Trophoblast cell (in vitro differentiated cells and primary cell): ENCODE measurements at regions not wholly inside any gene's neighbourhood (a gene's known extent, or its start where the extent isn't known, plus 50 kb on each side); places are given as distances from the start of the nearest gene placed in this dataset.

Source experiments
- DNase-seq, 2 donors: peaks; one replicate each; pipeline ENCODE4 v3.0.0-alpha.2; 2016
- H2AFZ ChIP-seq: 2 replicates; pipeline ENCODE4 v1.6.1; 2013; ENCODE audit warnings: low read length, moderate library complexity, mild to moderate bottlenecking; ENCODE audit not compliant: insufficient read depth, poor library complexity
- H2AK5ac ChIP-seq: 2 replicates; pipeline ENCODE4 v1.6.1; 2013; ENCODE audit warnings: mild to moderate bottlenecking, low read length
- H2BK120ac ChIP-seq: 2 replicates; pipeline ENCODE4 v1.6.1; 2013; ENCODE audit warnings: low read length, mild to moderate bottlenecking, moderate library complexity; ENCODE audit not compliant: insufficient read depth, poor library complexity
- H2BK12ac ChIP-seq: 2 replicates; pipeline ENCODE4 v1.6.1; 2013; ENCODE audit warnings: mild to moderate bottlenecking, low read length, moderate library complexity
- H2BK5ac ChIP-seq: 2 replicates; pipeline ENCODE4 v1.6.1; 2013; ENCODE audit warnings: low read length, low read depth, moderate library complexity, mild to moderate bottlenecking; ENCODE audit not compliant: poor library complexity
- H3K14ac ChIP-seq: 2 replicates; pipeline ENCODE4 v1.6.1; 2013; ENCODE audit warnings: mild to moderate bottlenecking, low read length
- H3K18ac ChIP-seq: 2 replicates; pipeline ENCODE4 v1.6.1; 2013; ENCODE audit warnings: mild to moderate bottlenecking, low read length
- H3K23ac ChIP-seq: 2 replicates; pipeline ENCODE4 v1.6.1; 2013; ENCODE audit warnings: low read length
- H3K27ac ChIP-seq: 2 replicates; pipeline ENCODE4 v1.5.1; 2013; ENCODE audit warnings: low read depth, mild to moderate bottlenecking, inconsistent platforms, low read length, moderate library complexity
- H3K27me3 ChIP-seq: 2 replicates; pipeline ENCODE4 v1.6.1; 2013; ENCODE audit warnings: inconsistent platforms, mild to moderate bottlenecking, low read length, moderate library complexity; ENCODE audit not compliant: insufficient read depth
- H3K36me3 ChIP-seq, 2 experiments: 1 replicate in 1 of 2; 2 replicates in 1 of 2; pipeline ENCODE4 v1.6.1; 2013; ENCODE audit warnings: low read length in 2 of 2, mild to moderate bottlenecking in 2 of 2, moderate library complexity in 1 of 2; ENCODE audit not compliant: insufficient read depth in 2 of 2, control insufficient read depth in 1 of 2
- H3K4ac ChIP-seq: 2 replicates; pipeline ENCODE4 v1.6.1; 2013; ENCODE audit warnings: low read depth, mild to moderate bottlenecking, low read length, moderate library complexity
- H3K4me1 ChIP-seq, 2 experiments: 1 replicate in 1 of 2; 2 replicates in 1 of 2; pipeline ENCODE4 v1.6.1; 2013; ENCODE audit warnings: low read length in 2 of 2, mild to moderate bottlenecking in 2 of 2, moderate library complexity in 1 of 2; ENCODE audit not compliant: insufficient read depth in 2 of 2, control insufficient read depth in 1 of 2
- H3K4me2 ChIP-seq: 2 replicates; pipeline ENCODE4 v1.6.1; 2013; ENCODE audit warnings: inconsistent platforms, mild to moderate bottlenecking, low read length, moderate library complexity
- H3K4me3 ChIP-seq: 2 replicates; pipeline ENCODE4 v1.5.1; 2013; ENCODE audit warnings: mild to moderate bottlenecking, low read depth, low read length, inconsistent platforms
- H3K79me1 ChIP-seq: one replicate; pipeline ENCODE4 v1.6.1; 2013; ENCODE audit warnings: low read length
- H3K79me2 ChIP-seq: 2 replicates; pipeline ENCODE4 v1.6.1; 2013; ENCODE audit warnings: low read length, mild to moderate bottlenecking; ENCODE audit not compliant: control insufficient read depth, insufficient read depth, poor library complexity
- H3K9ac ChIP-seq: 2 replicates; pipeline ENCODE4 v1.6.1; 2013; ENCODE audit warnings: mild to moderate bottlenecking, low read length
- H3K9me3 ChIP-seq: 2 replicates; pipeline ENCODE4 v1.6.1; 2013; ENCODE audit warnings: low read depth, mild to moderate bottlenecking, control low read depth, inconsistent platforms, low read length; ENCODE audit not compliant: insufficient read depth
- H4K12ac ChIP-seq: 2 replicates; pipeline ENCODE4 v1.6.1; 2013; ENCODE audit warnings: low read depth, mild to moderate bottlenecking, low read length, moderate library complexity
- H4K8ac ChIP-seq: 2 replicates; pipeline ENCODE4 v1.6.1; 2013; ENCODE audit warnings: low read depth, mild to moderate bottlenecking, low read length, moderate library complexity
- H4K91ac ChIP-seq: one replicate; pipeline ENCODE4 v1.6.1; 2013; ENCODE audit warnings: low read depth, mild to moderate bottlenecking, low read length, moderate library complexity
- WGBS: extraction: QIAGEN DNeasy Blood & Tissue Kit; methylation state at CpG from one replicate; pipeline ENCODE4 v1.1.7; 2013; ENCODE audit warnings: missing lambda C conversion rate; ENCODE audit not compliant: insufficient read length, insufficient coverage; ENCODE audit errors: extremely low coverage; 5-methylcytosine and 5-hydroxymethylcytosine counted together

DNA sequence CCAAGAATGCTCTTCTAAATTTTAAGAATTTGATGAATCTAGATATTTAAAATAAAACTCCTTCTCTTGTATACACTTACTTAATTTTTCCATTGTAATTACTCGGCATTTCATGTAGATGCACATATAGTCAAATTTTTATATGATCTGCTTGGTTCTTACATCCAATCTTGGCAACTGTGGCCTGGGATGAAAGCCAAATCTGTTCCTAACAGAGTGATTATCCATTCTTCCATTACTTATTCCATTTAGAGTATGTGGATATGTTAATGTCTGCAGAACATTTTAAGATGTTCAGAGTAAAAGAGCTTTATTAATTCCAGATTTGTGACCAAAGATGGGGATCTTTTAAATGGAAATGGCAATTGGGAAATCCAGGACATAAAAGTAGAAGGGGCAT, 144.1 kb upstream of the PDE7B start:
- H2BK120ac ChIP-seq: no peak overlapping the region

DNA sequence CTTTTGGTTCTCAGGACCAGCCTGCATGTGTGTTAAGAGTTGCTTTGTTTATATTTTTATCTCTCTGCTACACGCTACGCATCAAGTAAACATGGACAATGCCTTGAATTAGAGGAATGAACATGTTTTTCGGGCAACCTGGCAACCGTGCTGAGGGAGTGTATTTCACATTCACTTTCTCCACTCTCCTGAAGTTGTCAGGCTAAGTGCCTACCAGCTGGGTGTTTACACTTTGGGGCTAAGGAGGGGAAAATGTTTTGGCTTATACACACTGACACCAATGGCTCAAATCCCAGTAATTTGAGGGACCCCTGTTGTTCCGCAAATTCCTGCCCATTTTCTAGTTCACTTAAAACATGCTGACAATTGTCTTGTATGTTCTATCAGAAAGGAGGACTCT, 141.5 kb upstream of the PDE7B start:
- Histone ChIP-seq H2AK5ac (no peak overlapping the region), H2BK12ac (no peak overlapping the region)

More for the DNA sequence above, 144.1 kb upstream of the PDE7B start:
- Histone ChIP-seq H3K14ac (no peak overlapping the region), H3K79me1 (no peaks in the 10 kb centered on the region), H2BK5ac (no peak overlapping the region), H3K4ac (no peak overlapping the region), H4K91ac (no peak overlapping the region), H3K27me3 (no peaks in the 10 kb centered on the region), H3K23ac (no peak overlapping the region), H3K18ac (no peak overlapping the region), H3K36me3 (no peaks in the 10 kb centered on the region), H3K4me2 (no peak overlapping the region), H2AK5ac (no peak overlapping the region), H3K9ac (no peak overlapping the region), H2AFZ (no peak overlapping the region), H3K27ac (no peak overlapping the region), H3K4me1 (no peaks in the 10 kb centered on the region), H3K9me3 (no peaks in the 10 kb centered on the region), H4K12ac (no peak overlapping the region), H3K4me3 (no peak overlapping the region), H3K79me2 (no peaks in the 10 kb centered on the region), H2BK12ac (no peak overlapping the region), H4K8ac (no peak overlapping the region)
- no CpG with 5 or more reads among the region's 1 CpG for WGBS
- no peak for DNase-seq

DNA sequence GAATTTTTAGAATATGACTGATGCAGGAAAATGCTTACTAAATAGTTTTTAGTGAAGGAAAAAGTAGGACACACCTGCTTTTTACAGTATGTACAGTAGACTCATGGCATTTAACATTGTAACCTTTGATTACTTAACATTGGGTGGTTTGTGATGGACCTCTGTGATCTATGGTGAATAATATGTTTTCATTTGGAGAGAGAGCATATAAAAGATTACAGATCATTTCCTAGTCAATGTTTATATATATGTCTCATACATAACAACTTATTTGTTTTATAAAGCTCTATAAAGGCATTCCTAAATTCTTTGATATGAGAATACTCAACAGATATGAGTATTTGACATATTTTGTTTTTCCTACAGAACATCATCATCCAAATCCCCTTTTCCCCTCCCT, 129.3 kb upstream of the PDE7B start:
- Histone ChIP-seq H3K4ac (no peak overlapping the region), H3K23ac (no peak overlapping the region), H2AFZ (no peak overlapping the region), H3K27me3 (no peaks in the 10 kb centered on the region), H3K27ac (no peak overlapping the region), H4K8ac (no peak overlapping the region), H3K18ac (no peak overlapping the region), H3K9ac (no peak overlapping the region), H3K14ac (no peak overlapping the region), H3K4me3 (no peak overlapping the region), H3K4me1 (no peaks in the 10 kb centered on the region), H2BK12ac (no peak overlapping the region), H2BK120ac (no peak overlapping the region), H4K91ac (no peak overlapping the region), H2BK5ac (no peak overlapping the region), H2AK5ac (no peak overlapping the region), H3K79me2 (no peaks in the 10 kb centered on the region), H3K79me1 (no peaks in the 10 kb centered on the region), H3K36me3 (no peaks in the 10 kb centered on the region), H3K9me3 (peaks cover 8% of the 10 kb centered on the region), H4K12ac (no peak overlapping the region), H3K4me2 (no peak overlapping the region)
- DNase-seq: no peak

More for the DNA sequence above, 141.5 kb upstream of the PDE7B start:
- H4K91ac ChIP-seq: no peak overlapping the region
- H2BK120ac ChIP-seq: no peak overlapping the region
- no peak overlapping the region for H3K4me2 ChIP-seq
- H3K4me1 ChIP-seq: no peaks in the 10 kb centered on the region
- no peak overlapping the region for H2AFZ ChIP-seq
- H3K9me3 ChIP-seq: no peaks in the 10 kb centered on the region
- no peak overlapping the region for H3K27ac ChIP-seq
- no peak overlapping the region for H4K8ac ChIP-seq
- no peak overlapping the region for H3K9ac ChIP-seq
- no peak overlapping the region for H3K14ac ChIP-seq
- H3K4ac ChIP-seq: no peak overlapping the region
- H3K79me1 ChIP-seq: no peaks in the 10 kb centered on the region
- no peak overlapping the region for H3K23ac ChIP-seq
- no peaks in the 10 kb centered on the region for H3K79me2 ChIP-seq
- no peak overlapping the region for H2BK5ac ChIP-seq
- H3K18ac ChIP-seq: no peak overlapping the region
- H3K4me3 ChIP-seq: no peak overlapping the region
- DNase-seq: peak in 1 of 2 donors; percentile 7
- H4K12ac ChIP-seq: no peak overlapping the region
- H3K36me3 ChIP-seq: no peaks in the 10 kb centered on the region
- no CpG with 5 or more reads among the region's 5 CpGs for WGBS
- H3K27me3 ChIP-seq: no peaks in the 10 kb centered on the region

DNA sequence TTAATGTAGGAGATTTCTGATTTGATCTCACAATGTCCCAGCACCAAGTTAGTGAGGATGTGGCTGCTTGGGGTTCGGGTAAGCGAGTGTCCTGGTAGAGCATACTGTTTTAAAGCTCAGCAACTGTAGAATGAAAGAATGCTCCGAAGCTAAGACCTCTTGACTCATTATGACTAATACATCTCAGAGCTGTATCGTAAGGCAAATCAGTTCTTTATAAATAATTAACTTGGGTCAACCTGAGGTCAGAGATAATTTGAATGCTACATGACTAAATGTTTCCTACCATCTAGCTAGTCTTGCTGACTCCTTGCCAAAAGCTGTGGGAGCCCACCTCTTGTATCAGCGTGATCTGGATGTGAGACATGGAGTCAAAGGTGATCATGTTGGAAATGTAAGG, 128.8 kb upstream of the PDE7B start:
- Histone ChIP-seq H3K18ac (no peak overlapping the region), H3K4me1 (no peaks in the 10 kb centered on the region), H3K4me3 (no peak overlapping the region), H3K9me3 (peaks cover 8% of the 10 kb centered on the region), H2BK5ac (no peak overlapping the region), H3K14ac (no peak overlapping the region), H3K79me2 (no peaks in the 10 kb centered on the region), H3K9ac (no peak overlapping the region), H3K23ac (no peak overlapping the region), H3K79me1 (no peaks in the 10 kb centered on the region), H4K12ac (no peak overlapping the region), H3K4me2 (no peak overlapping the region), H3K27ac (no peak overlapping the region), H2BK12ac (no peak overlapping the region), H2BK120ac (no peak overlapping the region), H2AK5ac (no peak overlapping the region), H4K8ac (no peak overlapping the region), H2AFZ (no peak overlapping the region), H3K27me3 (no peaks in the 10 kb centered on the region), H3K36me3 (no peaks in the 10 kb centered on the region), H3K4ac (no peak overlapping the region), H4K91ac (no peak overlapping the region)
- WGBS: no CpG with 5 or more reads among the region's 5 CpGs
- DNase-seq: no peak
